ENCODE measurements at regions not wholly inside any gene's neighbourhood (a gene's known extent, or its start where the extent isn't known, plus 50 kb on each side); places are given as distances from the start of the nearest gene placed in this dataset.
A peak's percentile ranks its signal among the peaks of the same experiment; 100 is the strongest.

DNA sequence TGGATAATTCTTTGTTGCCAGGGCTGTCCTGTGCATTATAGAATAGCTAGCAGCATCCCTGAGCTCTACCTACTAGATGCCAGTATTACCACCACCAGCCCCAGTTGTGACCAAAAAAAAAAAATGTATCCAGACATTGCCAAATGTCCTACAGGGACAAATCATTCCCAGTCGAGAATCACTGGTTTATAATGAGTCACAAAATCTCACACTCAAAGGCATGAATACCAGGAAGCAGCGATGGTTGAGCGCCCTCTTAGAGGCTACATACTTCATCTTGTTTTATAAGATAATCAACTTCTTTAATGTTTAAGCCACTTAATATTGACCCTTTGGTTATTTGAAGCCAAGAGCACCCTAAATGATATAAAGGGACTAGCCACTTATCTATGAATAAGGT is 297.3 kb downstream of the DHX15 start:
- DNase-seq (ENCODE audit: low read depth) = no peak

DNA sequence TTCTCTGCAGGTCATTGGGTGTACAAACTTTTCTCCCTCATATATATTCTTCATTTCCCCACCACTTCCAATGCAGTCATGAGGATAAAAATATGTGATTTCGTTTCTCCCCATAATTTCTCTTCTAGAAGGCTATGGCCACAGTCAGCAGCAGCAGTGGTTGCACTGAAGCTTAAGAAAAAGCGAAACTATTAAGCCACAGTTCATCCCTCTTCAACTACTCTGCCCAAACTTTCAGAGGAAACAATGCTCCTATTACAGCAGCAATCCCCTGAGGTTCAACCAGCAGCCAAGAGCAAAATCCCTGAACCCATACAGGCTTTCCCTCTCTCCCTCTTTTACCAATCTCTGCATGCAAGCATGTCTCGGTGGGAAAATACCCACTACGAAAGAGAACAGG is 298.6 kb downstream of the DHX15 start:
- no peak for DNase-seq (ENCODE audit: low read depth)

DNA sequence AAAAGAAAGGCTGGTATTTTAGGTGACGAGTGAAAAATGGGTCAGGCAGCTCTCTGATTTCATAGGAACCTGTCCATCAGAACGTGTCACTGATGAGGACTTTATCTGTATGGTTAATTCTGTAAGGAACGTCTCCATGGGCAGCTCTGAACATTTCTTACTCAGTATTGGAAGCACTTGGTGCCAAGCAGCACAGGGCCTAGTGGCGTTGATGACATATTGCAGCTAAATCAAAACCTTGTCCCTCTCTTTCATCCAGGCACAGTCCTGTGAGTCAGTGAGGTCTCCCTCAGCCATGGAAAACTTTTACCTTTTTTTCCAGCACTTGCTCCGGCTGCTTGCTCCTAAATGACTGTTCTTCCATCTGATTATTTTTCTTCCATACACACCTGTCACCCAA is 301.9 kb downstream of the DHX15 start:
- no peak for DNase-seq (ENCODE audit: low read depth)

DNA sequence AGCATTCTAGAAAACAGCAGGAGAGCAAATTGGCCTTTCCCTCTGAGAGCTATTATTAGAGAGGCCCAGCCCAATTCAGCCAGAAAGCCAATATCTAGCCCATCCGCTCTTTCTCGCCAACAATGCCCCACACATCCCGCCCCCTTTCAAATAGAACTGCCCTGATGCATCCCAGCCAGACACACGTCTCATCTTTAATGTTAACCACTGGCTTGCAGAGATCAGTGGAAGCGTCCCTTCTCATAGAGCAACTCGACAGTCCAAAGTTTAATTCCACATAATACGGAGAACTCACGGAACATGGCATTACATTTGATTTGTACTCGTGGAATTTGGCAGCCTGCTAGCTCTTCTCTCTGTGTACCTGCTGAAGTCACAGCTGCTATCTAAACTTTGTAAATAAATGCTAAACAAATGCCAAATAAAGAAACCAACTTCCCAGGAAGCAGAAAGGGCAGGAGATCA is 304.4 kb downstream of the DHX15 start:
- DNase-seq (ENCODE audit: low read depth) = peak; percentile 8

DNA sequence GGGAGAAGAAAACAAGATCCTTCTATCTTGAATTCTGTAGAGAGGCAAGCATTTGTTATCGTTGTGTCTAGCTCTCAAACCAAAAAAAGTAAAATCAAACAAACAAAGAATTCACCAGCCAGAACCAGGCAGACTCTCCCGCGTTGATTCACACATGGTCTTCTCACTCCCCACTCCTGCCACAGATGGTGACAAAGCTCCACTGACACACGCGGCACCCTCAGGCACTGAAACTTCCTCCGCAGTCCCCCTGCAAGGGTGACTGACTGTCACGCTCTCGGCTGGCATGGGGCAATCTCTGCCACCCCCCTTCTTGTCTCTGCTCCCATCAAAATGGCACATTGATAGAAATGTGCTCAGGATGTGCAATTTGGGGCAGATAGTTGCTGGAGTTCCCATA is 304.9 kb downstream of the DHX15 start:
- DNase-seq (ENCODE audit: low read depth) = peak; percentile 32

DNA sequence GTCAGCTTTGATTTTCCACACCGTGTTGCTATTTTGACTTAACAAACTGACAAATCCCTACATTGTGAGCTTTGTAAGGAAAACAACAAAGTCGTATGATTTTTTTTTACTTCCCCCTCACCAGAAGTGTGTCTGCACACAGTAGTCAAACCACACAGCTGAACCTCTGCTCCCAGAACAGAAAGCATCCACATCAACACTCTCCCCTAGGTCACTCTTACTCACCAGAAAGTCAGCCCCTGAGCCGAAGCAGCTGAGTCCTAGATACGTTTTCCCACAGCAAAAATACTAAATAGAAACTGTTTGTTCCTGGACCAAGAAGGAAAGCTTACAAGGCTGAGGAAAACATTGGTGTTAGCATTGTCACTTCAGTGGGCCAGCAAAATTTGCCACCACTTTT is 305.7 kb downstream of the DHX15 start:
- peak; percentile 10 for DNase-seq (ENCODE audit: low read depth)

DNA sequence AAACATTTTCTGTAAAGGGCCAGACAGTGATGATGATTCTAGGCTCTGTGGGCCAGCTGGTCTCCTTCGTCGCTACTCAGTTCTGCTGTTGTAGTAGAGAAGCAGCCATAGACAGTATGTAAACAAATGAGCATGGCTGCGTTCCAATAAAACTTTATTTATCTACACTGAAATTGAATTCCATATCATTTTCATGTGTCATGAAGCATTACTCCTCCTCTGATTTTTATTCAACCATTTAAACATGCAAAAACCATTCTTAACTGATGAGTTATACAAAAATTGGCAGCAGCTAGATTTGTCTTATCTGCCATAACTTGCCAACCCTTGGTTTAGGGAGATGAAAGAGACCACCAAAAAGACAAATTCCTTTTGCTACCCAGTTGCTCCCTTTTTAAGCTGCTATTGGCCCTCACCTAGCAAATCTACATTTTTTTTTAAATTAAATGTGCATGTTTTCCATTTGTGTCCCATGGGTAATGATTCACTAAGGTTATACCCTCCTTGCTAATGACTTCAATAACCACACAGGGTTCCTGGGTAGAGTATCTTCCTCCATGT is 309.9 kb downstream of the DHX15 start:
- DNase-seq (ENCODE audit: low read depth) = no peak

DNA sequence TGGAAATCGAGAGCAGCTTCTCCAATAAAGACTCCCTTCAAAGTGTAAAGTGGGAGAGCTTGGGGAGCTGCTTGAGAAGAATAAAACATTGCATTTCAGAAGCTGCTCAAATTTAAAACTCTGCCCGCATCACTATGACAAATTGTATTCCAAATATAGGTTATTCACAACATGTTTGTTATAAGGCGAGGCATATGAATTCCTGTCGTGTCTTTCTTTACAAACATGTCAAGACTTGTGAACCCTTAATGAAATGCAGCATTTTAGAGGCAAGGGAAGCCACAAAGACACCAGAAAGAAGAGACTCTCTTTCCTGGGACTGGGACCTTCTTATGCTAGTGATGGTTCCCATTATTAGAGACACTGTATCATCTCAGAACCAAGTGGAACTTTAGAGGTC is 311.2 kb downstream of the DHX15 start:
- DNase-seq (ENCODE audit: low read depth) = no peak

DNA sequence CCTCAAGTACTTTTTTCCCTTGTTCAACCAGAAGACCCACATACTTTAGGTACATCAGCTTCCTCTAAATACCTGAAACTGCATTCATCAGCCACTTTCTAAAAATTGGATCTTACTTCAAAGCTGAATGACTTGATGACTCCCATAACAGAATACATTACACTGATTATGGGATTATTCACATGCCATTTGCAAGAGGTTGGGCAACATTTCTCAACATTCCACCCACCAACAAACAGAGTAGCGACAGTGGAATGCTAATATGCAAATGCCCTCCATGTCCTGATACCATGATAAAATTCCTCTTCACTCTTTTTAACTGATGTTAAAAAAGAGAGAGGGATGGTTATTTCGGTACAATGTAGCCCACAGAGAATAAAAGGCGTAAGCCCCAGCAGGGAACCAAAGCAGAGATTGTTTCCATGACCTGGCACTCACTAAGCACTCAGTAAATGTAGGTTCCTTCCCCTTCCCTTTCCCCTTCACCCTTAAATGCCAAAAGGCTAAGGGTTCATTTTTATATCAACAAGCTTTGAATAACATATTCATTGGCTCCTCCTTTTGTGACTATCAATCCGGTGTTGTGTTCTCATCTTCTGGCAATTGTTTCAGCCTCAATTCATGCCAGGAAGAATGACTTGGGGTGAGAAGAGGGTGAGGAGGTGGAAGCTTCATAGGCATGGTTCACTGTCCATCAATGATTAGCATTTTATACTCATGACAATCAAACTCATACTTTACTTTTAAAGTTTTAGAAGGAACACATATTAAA is 317.2 kb downstream of the DHX15 start:
- DNase-seq (ENCODE audit: low read depth) = peak; percentile 8

DNA sequence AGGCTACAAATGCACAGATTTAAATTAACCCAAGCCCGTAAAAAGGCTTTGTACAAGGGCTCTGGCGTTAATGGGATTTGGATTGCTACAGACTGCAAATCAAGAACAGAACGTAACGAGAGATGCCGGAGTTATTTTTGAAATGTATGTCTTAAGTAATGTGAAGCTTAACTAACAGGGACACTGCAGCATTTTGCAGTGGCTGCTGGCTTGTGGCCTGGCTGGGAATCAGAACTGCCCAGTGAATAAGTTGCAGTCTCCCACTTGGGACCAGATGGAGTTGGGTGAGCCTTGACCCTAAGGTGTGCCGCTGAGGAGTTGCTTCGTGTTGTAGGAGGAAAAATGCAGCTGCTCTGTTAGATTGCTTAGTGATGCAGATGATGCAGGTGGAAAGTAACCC is 318.4 kb downstream of the DHX15 start:
- DNase-seq (ENCODE audit: low read depth) = no peak

DNA sequence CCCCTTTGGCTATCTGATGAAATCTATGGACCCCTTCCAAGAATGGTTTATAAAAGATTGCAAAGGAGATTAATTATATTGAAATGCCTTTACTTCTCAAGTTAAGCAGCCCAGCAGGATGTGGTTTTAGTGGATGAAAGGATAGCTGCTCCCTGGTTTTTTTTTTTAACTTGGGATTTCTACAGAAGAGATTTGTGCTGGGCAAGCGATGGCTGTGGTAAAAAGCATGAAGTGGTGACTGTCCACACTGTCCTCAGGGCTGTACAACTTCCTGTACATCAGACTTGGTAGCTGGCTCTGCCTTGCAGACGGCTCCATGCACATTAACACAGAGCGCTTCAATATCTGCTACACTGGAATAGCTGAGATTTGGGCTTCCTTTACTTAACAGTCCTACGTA is 321.7 kb downstream of the DHX15 start:
- DNase-seq (ENCODE audit: low read depth) = peak; percentile 59

DNA sequence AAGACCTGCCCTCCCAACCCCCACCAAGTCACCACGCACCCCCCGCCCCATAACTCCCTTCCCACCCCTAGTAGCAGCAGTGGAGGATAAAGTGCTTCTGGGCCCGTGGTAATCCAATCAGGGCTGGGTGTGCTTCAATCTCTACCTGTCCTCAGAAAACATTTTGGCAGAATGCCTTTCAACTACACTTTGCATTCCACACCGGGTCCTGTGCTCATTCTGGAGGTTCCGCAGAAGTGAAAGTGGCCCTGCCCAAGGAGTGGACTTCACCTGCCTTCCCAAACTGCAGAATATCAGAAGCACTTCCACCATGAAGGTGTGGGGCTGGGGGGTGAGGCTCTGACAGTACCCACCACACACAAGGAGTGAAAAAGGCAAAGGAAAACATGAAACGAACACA is 322.3 kb downstream of the DHX15 start:
- DNase-seq (ENCODE audit: low read depth) = no peak

DNA sequence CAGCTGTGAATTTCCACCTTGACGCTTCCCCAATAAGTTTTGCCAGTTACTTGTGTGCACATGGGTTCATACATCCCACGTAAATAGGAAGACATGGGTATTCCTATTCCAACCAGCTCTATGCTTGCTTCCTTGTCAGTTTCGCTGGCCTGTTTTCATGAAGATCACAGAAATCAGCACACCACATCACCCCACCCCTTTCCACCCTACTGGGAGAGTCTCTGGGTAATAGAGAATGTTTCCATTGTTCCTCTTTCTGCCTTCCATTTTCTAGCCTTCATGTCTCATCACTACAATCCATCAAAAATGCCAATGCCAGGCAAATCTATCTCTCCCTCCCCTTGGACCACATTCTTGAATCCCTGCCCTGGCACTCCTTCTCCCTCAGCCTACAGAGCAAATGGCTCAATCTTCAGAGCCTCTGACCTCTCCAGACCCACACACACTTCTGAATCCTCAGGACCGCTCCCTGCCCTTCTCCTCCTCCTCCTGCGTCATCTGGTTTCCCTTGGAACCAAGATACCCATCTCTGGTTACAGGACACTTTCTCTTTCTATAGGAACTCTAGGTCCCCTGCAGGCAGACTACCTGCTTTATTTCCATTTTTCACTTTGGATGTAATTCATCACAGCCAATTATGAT is 323.3 kb downstream of the DHX15 start:
- DNase-seq (ENCODE audit: low read depth) = peak; percentile 14

DNA sequence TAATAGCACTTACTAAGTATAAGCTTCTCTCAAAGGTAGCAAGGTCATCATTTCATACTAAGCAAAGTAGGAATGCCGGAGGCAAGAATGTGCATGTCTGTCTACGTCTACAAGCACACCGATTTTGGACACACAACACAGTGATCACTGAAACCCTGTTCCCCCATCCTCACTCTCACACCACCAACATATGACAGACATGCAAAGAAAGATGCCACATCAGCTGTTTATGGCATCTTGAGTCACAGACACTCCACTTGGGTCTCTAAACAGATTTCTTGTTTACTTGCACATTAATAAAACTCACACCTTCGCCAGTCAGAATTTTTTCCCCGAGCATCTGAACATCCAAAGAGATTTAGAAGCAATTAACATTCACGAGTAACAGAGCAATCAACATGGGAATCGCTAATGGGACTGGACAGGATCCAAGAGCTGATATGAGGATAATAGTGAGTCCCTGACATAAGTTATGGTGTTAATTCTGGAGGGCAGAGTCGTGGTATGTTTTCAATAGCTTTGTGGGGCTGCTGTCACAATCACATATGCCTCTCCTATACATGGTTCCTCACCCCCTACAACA is 324.1 kb downstream of the DHX15 start:
- no peak for DNase-seq (ENCODE audit: low read depth)

DNA sequence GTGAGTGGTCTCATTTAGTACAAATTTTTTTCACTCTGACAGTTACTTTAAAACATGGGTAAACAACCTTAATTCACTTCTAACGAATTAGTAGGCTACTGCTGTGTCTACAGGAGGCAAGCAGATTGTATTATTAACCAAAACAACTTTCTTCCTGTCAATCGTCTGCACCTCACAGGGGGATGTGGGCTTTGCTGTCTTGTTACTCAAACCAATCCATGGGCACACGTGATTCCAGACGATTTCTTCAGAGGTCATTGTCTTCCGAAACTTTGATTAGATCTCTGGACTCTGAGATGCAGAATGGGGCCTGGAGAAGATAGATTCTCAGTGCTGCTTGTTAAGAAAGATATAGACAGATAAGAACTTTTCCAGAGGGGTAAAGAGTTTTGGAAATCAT is 327.8 kb downstream of the DHX15 start:
- DNase-seq (ENCODE audit: low read depth) = no peak

DNA sequence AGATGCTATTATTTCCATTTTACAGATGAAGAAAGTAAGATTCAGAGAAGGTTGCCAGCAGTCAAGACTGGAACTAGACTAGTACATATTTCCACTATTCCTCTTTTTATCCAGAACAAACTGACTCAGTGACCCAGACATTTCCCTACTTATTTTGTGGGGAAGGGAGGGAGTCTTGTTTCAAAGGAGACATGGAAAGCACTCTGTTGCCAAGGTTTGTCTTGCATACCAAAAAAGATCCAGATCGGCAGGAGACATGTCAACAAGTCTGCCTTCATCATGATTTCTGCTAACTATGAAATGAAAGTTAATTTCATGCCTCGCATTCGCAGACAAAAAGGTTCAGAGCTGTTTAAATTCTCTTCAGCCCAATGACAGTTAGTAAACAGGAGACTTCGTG is 328.3 kb downstream of the DHX15 start:
- DNase-seq (ENCODE audit: low read depth) = no peak

DNA sequence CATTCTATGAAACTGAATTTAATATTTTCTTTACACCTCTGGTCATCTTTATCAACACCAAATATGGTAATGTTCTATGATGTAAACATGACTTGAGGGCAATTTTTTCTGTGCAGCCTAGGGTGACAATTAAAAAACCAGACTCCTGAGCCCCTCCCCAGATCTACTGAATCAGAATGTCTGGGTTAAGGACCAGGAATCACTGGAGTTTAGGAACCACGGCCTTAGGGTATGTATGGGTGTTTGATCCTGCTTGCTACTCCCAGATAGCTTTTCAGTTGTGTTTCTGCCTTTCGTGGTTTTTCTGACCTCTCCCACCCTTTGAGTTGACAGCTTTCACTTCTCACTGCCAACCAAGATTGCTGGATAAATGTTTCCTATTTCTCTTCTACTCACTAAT is 332.2 kb downstream of the DHX15 start:
- no peak for DNase-seq (ENCODE audit: low read depth)

DNA sequence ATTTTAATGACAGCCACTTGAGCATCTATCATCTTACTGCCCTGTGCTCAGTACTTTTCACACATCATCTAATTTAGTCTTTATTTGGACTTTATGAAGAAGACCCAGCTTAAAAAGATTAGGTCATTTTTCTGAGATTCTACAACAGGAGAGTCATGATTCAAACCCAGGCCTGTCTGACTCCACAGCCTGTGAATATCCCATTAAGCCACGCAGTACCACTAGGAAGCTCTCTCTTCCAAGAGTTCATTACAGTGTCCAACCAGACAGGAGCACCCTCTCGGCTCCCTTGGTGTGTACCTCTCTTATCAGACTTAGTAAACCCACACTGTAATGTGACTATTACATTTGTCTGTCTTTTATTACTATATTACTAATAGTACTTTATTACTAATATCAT is 332.8 kb downstream of the DHX15 start:
- DNase-seq (ENCODE audit: low read depth) = no peak

DNA sequence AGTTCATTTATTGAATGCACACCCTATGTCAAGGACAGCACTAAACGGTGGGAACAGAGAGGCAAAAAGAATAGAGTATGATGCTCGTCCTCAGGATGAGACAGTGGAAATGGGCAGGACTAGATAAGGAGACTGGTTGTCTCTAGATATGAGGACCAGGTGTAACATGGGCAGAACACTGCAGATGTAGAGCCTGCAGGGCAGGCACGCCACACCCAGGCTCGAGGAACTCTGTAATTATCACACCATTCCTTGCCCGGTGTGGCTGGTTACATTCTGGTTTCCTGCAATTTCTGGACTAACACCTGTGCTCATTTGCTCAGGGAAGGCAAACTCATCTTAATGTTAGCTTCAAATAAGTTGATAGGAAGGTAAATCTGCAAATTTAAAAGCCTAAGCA is 334.4 kb downstream of the DHX15 start:
- DNase-seq (ENCODE audit: low read depth) = no peak

DNA sequence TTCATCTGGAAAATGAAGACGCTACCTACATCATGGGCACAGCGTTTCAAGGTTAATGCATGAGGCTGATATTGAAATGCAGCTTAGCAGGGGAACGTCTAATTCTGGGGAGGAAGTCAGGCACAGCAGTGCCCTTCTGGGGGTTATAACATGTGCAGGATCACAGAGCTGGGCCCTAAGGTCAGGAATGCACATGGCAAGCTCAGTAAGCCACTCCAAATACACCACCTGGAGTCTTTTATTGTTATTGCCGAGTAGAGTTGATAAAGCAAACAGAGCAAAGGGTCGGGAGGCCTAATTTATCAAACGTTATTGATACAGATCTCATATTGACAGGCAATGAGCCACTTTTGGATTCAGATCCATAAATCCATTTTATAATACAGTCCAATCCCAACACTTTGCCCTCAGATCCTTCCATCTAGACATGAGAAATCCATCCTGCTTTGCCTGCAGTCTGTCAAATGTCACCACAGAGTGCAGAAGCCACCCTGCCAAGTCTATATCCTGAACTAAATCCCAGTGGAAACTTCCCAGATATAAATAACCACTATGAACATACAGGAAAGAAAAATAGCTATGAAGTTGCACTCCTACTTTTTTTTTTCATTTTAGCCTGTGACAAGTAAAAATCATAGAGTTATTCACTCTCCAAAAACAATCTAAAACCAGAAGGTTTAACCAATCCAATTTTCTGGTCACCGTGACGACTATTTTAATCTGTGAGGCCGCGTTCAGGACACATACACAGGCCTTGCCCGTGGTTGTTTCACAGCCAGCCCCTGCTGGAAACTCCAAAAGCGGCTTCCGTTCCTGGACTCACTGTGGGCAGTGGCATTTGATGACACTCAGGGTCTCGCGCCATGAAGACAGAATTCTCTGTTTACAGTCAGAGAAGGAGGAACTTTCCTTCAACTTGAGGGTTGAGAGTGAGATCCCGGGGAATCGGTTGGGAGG is 335.4 kb downstream of the DHX15 start:
- DNase-seq (ENCODE audit: low read depth) = no peak

DNA sequence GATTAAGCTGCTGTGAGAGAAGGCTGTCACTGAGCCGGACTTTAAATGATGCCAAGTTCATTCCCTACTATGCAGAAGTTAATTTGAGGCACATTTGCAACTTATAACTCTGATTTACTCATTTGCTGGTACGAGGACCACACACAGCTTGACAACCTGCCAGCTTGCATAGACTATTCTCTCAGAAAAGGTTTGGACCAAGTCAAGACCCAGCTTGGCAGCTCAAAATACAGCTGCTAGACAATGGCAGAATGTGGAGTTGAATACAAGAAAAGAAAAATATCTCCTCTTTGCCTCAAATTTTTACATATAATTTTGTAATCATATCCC is 338.9 kb downstream of the DHX15 start:
- no peak for DNase-seq (ENCODE audit: low read depth)

Data from RPMI7951 (cell line).